WTC11 (cell line): ENCODE measurements at regions not wholly inside any gene's neighbourhood (a gene's known extent, or its start where the extent isn't known, plus 50 kb on each side); places are given as distances from the start of the nearest gene placed in this dataset.

Source experiments
- ATAC-seq: fragments of 200-7000 bp; cut with Tn5 transposase; 2 replicates; pipeline ENCODE4 v1.10.0; 2021; ENCODE audit warnings: mild to moderate bottlenecking, moderate library complexity
- CTCF ChIA-PET: fragments of 300-600 bp; sonication (Branson Sonifier 250); formaldehyde crosslinking; loops from one replicate; lab custom pipeline; 2021; ENCODE audit warnings: antibody characterized with exemption; lab: Charles Lee
- POLR2A ChIA-PET: fragments of 350-600 bp; sonication (Branson Sonifier 250); formaldehyde crosslinking; loops from one replicate; lab custom pipeline; 2021; ENCODE audit warnings: antibody characterized with exemption; lab: Charles Lee
- DNase-seq: peaks from one replicate; pipeline ENCODE4 v3.0.0; 2021; ENCODE audit warnings: low spot score
- H3K27ac Mint-ChIP-seq: 2 replicates; pipeline ENCODE4 v1.8.0; 2021; ENCODE audit warnings: mixed read lengths
- H3K27me3 Mint-ChIP-seq: 2 replicates; pipeline ENCODE4 v1.8.0; 2021; ENCODE audit warnings: low read depth, mild to moderate bottlenecking, moderate library complexity, mixed read lengths
- H3K36me3 Mint-ChIP-seq: 2 replicates; pipeline ENCODE4 v1.8.0; 2021; ENCODE audit warnings: mixed read lengths
- H3K4me1 Mint-ChIP-seq: 2 replicates; pipeline ENCODE4 v1.8.0; 2022; ENCODE audit warnings: mixed read lengths
- H3K4me3 Mint-ChIP-seq: 2 replicates; pipeline ENCODE4 v1.8.0; 2021; ENCODE audit warnings: mild to moderate bottlenecking, moderate library complexity, mixed read lengths
- H3K9me3 Mint-ChIP-seq: 2 replicates; pipeline ENCODE4 v1.8.0; 2021; ENCODE audit warnings: mixed read lengths
- GRHL2 ChIP-seq: fragments of 250-450 bp; sonication (Bioruptor Pico); IDR thresholded peaks from 2 replicates; pipeline ENCODE4 v1.8.0; 2022; ENCODE audit warnings: mild to moderate bottlenecking, moderate library complexity; ENCODE audit not compliant: insufficient replicate concordance, severe bottlenecking
- HMGA2 ChIP-seq: fragments of 250-450 bp; sonication (Bioruptor Pico); IDR thresholded peaks from 2 replicates; pipeline ENCODE4 v1.4.0; 2021; ENCODE audit warnings: mild to moderate bottlenecking, moderate library complexity
- IRF2 ChIP-seq: sonication (generic); formaldehyde crosslinking; IDR thresholded peaks from 2 replicates; pipeline ENCODE4 v1.8.0; 2022; ENCODE audit warnings: low read depth, missing genetic modification reagents, borderline replicate concordance
- KAT7 ChIP-seq: sonication (generic); formaldehyde crosslinking; IDR thresholded peaks from 2 replicates; pipeline ENCODE4 v1.8.1; 2023; ENCODE audit warnings: missing genetic modification reagents, mild to moderate bottlenecking, borderline replicate concordance
- NR1H2 ChIP-seq: sonication (generic); formaldehyde crosslinking; IDR thresholded peaks from 2 replicates; pipeline ENCODE4 v1.9.0; 2021; ENCODE audit warnings: mild to moderate bottlenecking, moderate library complexity, missing genetic modification reagents
- NR2C2 ChIP-seq: sonication (generic); formaldehyde crosslinking; IDR thresholded peaks from 2 replicates; pipeline ENCODE4 v1.8.0; 2022; ENCODE audit warnings: mild to moderate bottlenecking, missing genetic modification reagents
- NR3C1 ChIP-seq: sonication (generic); formaldehyde crosslinking; conservative IDR thresholded peaks from 2 replicates; pipeline ENCODE4 v1.8.1; 2023; ENCODE audit warnings: low read depth, mild to moderate bottlenecking, missing genetic modification reagents
- PRRX2 ChIP-seq: fragments of 250-450 bp; sonication (Bioruptor Pico); IDR thresholded peaks from 2 replicates; pipeline ENCODE4 v1.8.0; 2021; ENCODE audit warnings: mild to moderate bottlenecking
- RELA ChIP-seq: sonication (generic); formaldehyde crosslinking; IDR thresholded peaks from 2 replicates; pipeline ENCODE4 v1.8.1; 2022; ENCODE audit warnings: missing genetic modification reagents, mild to moderate bottlenecking, borderline replicate concordance
- SMAD4 ChIP-seq: sonication (generic); formaldehyde crosslinking; IDR thresholded peaks from 2 replicates; pipeline ENCODE4 v1.8.0; 2022; ENCODE audit warnings: mild to moderate bottlenecking, missing genetic modification reagents
- ZNF121 ChIP-seq: sonication (generic); formaldehyde crosslinking; IDR thresholded peaks from 2 replicates; pipeline ENCODE4 v1.8.0; 2023; ENCODE audit warnings: missing genetic modification reagents
- ZNF138 ChIP-seq: sonication (generic); formaldehyde crosslinking; conservative IDR thresholded peaks from 2 replicates; pipeline ENCODE4 v1.8.1; 2022; ENCODE audit warnings: mild to moderate bottlenecking, moderate library complexity, missing genetic modification reagents
- ZNF317 ChIP-seq: sonication (generic); formaldehyde crosslinking; IDR thresholded peaks from 2 replicates; pipeline ENCODE4 v1.8.1; 2023; ENCODE audit warnings: low read depth, mild to moderate bottlenecking, moderate library complexity, missing genetic modification reagents, borderline replicate concordance
- ZNF396 ChIP-seq: fragments of 250-450 bp; sonication (Bioruptor Pico); IDR thresholded peaks from 2 replicates; pipeline ENCODE4 v1.8.0; 2021; ENCODE audit warnings: mild to moderate bottlenecking, moderate library complexity, borderline replicate concordance
- ZNF671 ChIP-seq: fragments of 250-450 bp; sonication (Bioruptor Pico); IDR thresholded peaks from 2 replicates; pipeline ENCODE4 v1.8.0; 2021; ENCODE audit warnings: mild to moderate bottlenecking
- TF ChIP-seq, protein P1 (sequence below): sonication (generic); formaldehyde crosslinking; IDR thresholded peaks from 2 replicates; pipeline ENCODE4 v1.8.1; 2023; ENCODE audit warnings: mild to moderate bottlenecking, missing genetic modification reagents
- TF ChIP-seq, protein P2 (sequence below): fragments of 250-450 bp; sonication (Bioruptor Pico); IDR thresholded peaks from 2 replicates; pipeline ENCODE4 v1.8.0; 2021; ENCODE audit warnings: mild to moderate bottlenecking
- TF ChIP-seq, protein P3 (sequence below): sonication (generic); formaldehyde crosslinking; IDR thresholded peaks from 2 replicates; pipeline ENCODE4 v1.8.1; 2023; ENCODE audit warnings: mild to moderate bottlenecking, missing genetic modification reagents, moderate library complexity
- TF ChIP-seq, protein P4 (sequence below): sonication (generic); formaldehyde crosslinking; IDR thresholded peaks from 2 replicates; pipeline ENCODE4 v1.8.0; 2022; ENCODE audit warnings: mild to moderate bottlenecking, missing genetic modification reagents
- TF ChIP-seq, protein P5 (sequence below): sonication (generic); formaldehyde crosslinking; IDR thresholded peaks from 2 replicates; pipeline ENCODE4 v1.8.1; 2022; ENCODE audit warnings: missing genetic modification reagents, borderline replicate concordance
- TF ChIP-seq, protein P6 (sequence below): sonication (generic); formaldehyde crosslinking; IDR thresholded peaks from 2 replicates; pipeline ENCODE4 v1.8.1; 2022; ENCODE audit warnings: mild to moderate bottlenecking, moderate library complexity, missing genetic modification reagents
- TF ChIP-seq, protein P7 (sequence below): sonication (generic); formaldehyde crosslinking; IDR thresholded peaks from 2 replicates; pipeline ENCODE4 v1.8.1; 2023; ENCODE audit warnings: mild to moderate bottlenecking, missing genetic modification reagents, borderline replicate concordance

DNA sequence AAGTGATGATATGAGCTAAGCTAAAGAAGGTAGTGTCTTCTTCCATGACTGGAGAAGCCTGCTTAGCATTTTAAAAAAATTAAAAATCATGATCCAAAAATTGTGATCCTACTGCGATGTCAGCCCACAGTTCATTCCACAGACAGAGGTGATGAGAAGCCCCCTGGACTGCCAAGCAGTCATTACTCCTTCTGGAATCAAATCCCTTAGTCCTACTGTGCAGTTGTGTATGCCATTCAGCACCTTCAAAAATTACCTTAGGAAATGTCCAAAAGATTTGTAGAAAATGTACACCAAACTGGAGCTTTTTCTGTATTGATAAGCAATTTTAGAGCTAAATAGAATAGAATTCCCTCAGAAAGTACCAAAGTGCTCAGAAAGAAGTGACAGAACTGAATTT, 283.5 kb upstream of the NFE2L3 start (continued):
- TF ChIP-seq, protein P1, sequence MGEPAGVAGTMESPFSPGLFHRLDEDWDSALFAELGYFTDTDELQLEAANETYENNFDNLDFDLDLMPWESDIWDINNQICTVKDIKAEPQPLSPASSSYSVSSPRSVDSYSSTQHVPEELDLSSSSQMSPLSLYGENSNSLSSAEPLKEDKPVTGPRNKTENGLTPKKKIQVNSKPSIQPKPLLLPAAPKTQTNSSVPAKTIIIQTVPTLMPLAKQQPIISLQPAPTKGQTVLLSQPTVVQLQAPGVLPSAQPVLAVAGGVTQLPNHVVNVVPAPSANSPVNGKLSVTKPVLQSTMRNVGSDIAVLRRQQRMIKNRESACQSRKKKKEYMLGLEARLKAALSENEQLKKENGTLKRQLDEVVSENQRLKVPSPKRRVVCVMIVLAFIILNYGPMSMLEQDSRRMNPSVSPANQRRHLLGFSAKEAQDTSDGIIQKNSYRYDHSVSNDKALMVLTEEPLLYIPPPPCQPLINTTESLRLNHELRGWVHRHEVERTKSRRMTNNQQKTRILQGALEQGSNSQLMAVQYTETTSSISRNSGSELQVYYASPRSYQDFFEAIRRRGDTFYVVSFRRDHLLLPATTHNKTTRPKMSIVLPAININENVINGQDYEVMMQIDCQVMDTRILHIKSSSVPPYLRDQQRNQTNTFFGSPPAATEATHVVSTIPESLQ (CRISPR knock-in tag): no peak
- TF ChIP-seq IRF2: no peak
- TF ChIP-seq ZNF671 (CRISPR knock-in tag): no peak
- TF ChIP-seq, protein P2, sequence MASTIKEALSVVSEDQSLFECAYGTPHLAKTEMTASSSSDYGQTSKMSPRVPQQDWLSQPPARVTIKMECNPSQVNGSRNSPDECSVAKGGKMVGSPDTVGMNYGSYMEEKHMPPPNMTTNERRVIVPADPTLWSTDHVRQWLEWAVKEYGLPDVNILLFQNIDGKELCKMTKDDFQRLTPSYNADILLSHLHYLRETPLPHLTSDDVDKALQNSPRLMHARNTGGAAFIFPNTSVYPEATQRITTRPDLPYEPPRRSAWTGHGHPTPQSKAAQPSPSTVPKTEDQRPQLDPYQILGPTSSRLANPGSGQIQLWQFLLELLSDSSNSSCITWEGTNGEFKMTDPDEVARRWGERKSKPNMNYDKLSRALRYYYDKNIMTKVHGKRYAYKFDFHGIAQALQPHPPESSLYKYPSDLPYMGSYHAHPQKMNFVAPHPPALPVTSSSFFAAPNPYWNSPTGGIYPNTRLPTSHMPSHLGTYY (CRISPR knock-in tag): no peak
- TF ChIP-seq, protein P3, sequence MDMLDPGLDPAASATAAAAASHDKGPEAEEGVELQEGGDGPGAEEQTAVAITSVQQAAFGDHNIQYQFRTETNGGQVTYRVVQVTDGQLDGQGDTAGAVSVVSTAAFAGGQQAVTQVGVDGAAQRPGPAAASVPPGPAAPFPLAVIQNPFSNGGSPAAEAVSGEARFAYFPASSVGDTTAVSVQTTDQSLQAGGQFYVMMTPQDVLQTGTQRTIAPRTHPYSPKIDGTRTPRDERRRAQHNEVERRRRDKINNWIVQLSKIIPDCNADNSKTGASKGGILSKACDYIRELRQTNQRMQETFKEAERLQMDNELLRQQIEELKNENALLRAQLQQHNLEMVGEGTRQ (CRISPR knock-in tag): no peak
- no peak for TF ChIP-seq HMGA2 (CRISPR knock-in tag)
- TF ChIP-seq ZNF396: no peak
- no peak for TF ChIP-seq ZNF317 (CRISPR knock-in tag)
- TF ChIP-seq NR1H2: no peak
- TF ChIP-seq NR3C1 (CRISPR knock-in tag): no peak
- TF ChIP-seq NR2C2 (CRISPR knock-in tag): no peak
- TF ChIP-seq, protein P4, sequence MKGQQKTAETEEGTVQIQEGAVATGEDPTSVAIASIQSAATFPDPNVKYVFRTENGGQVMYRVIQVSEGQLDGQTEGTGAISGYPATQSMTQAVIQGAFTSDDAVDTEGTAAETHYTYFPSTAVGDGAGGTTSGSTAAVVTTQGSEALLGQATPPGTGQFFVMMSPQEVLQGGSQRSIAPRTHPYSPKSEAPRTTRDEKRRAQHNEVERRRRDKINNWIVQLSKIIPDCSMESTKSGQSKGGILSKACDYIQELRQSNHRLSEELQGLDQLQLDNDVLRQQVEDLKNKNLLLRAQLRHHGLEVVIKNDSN: no peak
- TF ChIP-seq, all 79 proteins: peak for 0

DNA sequence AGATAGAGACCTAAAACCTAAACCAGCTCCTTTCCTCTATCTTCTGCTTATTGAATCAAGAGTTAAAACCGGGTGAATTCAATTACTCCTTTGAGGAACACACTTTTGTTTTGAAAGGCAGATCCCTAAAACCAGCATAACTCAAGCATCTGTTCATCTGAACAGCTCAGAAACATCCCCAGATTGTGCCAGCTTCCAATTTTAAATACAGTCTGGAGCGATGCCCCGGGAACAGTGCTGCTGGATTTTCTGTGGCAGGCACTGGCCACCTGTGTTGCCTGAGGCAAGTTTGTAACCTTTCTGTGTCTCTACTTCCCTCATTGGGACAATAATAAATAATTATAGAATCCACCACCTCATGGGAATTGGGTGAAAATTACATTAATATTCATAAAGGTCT, 281.4 kb upstream of the NFE2L3 start:
- no peak overlapping the region for H3K27ac Mint-ChIP-seq
- ATAC-seq: no peak
- ChIA-PET POLR2A (no interaction called here), CTCF (no interaction called here)
- H3K4me1 Mint-ChIP-seq: peaks cover 24% of the 10 kb centered on the region
- no peaks in the 10 kb centered on the region for H3K36me3 Mint-ChIP-seq
- H3K4me3 Mint-ChIP-seq: no peak overlapping the region
- H3K27me3 Mint-ChIP-seq: peaks cover 69% of the 10 kb centered on the region
- DNase-seq: no peak
- H3K9me3 Mint-ChIP-seq: peaks cover 3% of the 10 kb centered on the region
- TF ChIP-seq, protein P5, sequence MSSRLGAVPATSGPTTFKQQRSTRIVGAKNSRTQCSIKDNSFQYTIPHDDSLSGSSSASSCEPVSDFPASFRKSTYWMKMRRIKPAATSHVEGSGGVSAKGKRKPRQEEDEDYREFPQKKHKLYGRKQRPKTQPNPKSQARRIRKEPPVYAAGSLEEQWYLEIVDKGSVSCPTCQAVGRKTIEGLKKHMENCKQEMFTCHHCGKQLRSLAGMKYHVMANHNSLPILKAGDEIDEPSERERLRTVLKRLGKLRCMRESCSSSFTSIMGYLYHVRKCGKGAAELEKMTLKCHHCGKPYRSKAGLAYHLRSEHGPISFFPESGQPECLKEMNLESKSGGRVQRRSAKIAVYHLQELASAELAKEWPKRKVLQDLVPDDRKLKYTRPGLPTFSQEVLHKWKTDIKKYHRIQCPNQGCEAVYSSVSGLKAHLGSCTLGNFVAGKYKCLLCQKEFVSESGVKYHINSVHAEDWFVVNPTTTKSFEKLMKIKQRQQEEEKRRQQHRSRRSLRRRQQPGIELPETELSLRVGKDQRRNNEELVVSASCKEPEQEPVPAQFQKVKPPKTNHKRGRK (CRISPR knock-in tag): no peak
- TF ChIP-seq, protein P6, sequence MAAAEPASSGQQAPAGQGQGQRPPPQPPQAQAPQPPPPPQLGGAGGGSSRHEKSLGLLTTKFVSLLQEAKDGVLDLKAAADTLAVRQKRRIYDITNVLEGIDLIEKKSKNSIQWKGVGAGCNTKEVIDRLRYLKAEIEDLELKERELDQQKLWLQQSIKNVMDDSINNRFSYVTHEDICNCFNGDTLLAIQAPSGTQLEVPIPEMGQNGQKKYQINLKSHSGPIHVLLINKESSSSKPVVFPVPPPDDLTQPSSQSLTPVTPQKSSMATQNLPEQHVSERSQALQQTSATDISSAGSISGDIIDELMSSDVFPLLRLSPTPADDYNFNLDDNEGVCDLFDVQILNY (CRISPR knock-in tag): no peak
- TF ChIP-seq RELA (CRISPR knock-in tag) (no peak), PRRX2 (CRISPR knock-in tag) (no peak), ZNF671 (CRISPR knock-in tag) (no peak), IRF2 (no peak), GRHL2 (CRISPR knock-in tag) (no peak), ZNF138 (CRISPR knock-in tag) (no peak), ZNF121 (CRISPR knock-in tag) (no peak), SMAD4 (CRISPR knock-in tag) (no peak), KAT7 (CRISPR knock-in tag) (no peak), NR3C1 (CRISPR knock-in tag) (no peak)
- TF ChIP-seq, protein P7, sequence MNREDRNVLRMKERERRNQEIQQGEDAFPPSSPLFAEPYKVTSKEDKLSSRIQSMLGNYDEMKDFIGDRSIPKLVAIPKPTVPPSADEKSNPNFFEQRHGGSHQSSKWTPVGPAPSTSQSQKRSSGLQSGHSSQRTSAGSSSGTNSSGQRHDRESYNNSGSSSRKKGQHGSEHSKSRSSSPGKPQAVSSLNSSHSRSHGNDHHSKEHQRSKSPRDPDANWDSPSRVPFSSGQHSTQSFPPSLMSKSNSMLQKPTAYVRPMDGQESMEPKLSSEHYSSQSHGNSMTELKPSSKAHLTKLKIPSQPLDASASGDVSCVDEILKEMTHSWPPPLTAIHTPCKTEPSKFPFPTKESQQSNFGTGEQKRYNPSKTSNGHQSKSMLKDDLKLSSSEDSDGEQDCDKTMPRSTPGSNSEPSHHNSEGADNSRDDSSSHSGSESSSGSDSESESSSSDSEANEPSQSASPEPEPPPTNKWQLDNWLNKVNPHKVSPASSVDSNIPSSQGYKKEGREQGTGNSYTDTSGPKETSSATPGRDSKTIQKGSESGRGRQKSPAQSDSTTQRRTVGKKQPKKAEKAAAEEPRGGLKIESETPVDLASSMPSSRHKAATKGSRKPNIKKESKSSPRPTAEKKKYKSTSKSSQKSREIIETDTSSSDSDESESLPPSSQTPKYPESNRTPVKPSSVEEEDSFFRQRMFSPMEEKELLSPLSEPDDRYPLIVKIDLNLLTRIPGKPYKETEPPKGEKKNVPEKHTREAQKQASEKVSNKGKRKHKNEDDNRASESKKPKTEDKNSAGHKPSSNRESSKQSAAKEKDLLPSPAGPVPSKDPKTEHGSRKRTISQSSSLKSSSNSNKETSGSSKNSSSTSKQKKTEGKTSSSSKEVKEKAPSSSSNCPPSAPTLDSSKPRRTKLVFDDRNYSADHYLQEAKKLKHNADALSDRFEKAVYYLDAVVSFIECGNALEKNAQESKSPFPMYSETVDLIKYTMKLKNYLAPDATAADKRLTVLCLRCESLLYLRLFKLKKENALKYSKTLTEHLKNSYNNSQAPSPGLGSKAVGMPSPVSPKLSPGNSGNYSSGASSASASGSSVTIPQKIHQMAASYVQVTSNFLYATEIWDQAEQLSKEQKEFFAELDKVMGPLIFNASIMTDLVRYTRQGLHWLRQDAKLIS (CRISPR knock-in tag): no peak
- TF ChIP-seq, protein P1 (CRISPR knock-in tag): no peak
